Head of caudate nucleus (tissue), 42 donors: ENCODE measurements at regions not wholly inside any gene's neighbourhood (a gene's known extent, or its start where the extent isn't known, plus 50 kb on each side); places are given as distances from the start of the nearest gene placed in this dataset.
A peak's percentile ranks its signal among the peaks of the same experiment; 100 is the strongest.

Experiments
- DNase-seq, 42 donors: peaks; one replicate each; pipeline versions ENCODE4 v3.0.0 to v3.0.0-alpha.2; 2020 to 2021; ENCODE audit warnings: mixed read lengths in 7 of 42
- intact Hi-C: fragments of 100-400 bp; cut with DNase I; formaldehyde crosslinking; loops from one replicate; pipeline ENCODE4 v1.15.0; 2022

DNA sequence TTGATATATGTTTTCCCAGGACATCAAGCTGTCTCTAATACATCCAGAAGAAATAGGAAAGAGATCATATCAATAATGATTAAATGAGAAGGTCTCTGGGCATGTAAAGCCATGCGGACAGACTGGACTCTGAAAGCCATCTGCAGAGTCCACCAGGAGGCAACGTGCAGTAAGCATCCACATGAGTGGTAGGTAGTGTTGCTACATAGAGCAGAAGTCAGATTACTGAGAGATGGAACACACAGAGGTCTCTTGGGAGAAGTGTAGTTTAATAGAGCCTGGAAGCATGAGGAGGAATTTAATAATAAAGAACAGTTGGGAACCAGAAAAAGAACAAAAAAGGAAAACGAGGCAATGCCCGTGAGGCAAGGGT is 758.1 kb upstream of the DDX18 start:
- intact Hi-C loops = no loop called here
- DNase-seq = no peak

DNA sequence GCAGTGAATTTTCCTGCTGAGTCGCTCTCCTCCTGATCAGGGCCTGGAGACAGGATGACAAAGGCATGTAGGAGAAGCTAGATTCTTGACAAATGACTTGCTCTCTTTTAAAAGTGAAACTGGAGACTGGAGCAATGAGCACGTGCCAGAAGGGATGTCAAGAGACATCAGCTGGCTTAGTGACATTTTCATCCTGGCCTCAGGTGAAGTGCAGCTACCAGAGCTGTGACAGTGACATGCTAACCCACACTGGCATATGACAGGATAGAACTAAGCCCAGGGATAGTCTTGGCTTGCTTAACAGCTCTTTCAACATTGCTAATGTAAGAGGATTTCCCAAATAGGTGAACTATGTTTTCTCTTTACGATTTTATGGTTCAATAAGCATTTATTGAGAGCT is 757.5 kb upstream of the DDX18 start:
- DNase-seq = peak in 1 of 42 donors; percentile 9
- intact Hi-C loops = no loop called here

DNA sequence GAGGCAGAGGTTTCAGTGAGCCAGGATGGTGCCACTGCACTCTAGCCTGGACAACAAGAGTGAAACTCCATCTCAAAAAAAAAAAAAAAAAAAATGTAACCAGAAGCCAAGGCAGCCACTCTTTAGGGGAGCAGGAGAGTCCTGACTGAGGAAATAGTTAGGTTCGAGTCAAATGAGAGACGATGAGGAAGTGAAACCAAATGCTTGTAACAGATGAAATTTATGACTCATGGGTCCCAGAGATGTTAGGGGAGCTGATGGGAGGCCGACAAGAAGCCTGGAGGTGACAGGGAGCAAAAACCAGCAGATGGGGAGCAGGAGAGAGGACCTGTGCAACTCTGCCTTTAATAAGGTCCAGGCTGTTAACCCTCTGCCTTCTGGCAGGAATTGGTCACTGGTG is 756.1 kb upstream of the DDX18 start:
- DNase-seq = no peak
- intact Hi-C loops = no loop called here

DNA sequence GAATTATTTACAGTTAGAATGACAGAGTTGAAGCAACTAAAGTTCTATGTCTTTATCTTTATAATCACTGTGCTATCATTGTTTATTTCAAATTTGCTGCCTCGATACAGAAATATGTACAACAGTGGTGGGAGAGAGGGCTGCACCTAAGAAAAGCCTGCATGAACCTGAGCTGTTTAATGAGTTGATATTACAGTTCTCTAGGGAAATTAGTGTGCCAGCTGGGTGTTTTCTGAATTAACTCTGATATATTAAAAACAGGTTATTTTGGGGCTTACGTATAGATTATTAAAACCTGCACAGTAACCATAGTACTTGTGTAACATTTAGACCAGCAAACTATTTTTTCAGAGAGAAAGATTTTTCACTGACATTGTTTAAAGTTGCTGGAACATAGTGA is 750.5 kb upstream of the DDX18 start:
- intact Hi-C loops = no loop called here
- no peak for DNase-seq

DNA sequence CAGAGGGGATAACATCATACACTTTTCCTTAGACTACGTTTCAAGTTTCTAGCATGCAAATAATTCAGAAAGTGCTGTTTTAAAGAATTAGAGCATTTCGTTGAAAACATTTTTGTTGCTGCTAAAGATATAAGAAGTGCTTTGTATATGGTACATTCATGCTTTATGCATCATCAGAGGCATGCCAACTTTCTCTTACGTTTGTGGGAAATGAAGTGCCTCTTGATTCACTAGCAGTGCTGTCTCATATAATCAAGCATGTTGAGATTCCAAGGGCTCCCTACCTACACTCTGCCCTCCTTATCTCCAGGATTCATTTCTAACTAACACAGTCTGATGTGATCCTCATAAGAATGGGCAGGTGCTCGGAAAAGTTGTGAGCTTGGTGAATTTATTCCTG is 748.6 kb upstream of the DDX18 start:
- intact Hi-C loops = no loop called here
- no peak for DNase-seq

DNA sequence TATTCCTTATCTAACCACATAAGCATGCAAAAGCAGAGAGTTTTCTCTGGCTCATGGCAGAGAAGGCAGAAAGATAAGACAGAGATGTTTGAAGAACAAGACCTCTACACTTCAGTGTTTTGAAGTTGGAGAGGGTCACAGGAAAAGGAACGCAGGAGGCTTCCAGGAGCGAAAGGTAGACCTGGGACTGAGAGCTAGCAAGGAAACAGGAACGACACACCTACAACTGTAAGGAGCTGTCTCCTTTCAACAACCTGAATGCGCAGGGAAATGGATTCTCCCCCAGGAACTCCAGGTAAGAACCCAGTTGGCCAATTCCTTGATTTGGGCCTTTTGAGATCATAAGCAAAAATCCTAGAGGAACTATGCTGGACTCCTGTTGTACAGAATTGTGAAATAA is 746.6 kb upstream of the DDX18 start:
- intact Hi-C loops = no loop called here
- DNase-seq = no peak

DNA sequence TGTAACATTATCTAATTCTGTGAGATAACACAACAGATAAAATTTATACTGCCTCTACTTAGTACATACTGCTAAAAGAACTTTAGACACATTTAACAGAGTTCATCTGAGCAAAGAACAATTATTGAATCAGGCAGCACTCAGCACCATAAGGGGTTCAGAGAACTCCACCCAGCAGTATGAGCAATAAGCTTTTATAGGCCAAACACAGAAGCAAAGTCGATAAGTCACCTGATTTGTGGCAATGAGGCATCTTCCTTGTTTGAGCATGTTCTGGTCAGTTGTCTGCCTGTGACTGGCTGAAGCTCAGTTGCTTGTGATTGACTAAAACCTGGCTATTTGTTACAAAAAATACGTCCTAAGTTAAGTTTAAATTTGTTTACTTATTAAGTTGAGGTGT is 746.1 kb upstream of the DDX18 start:
- no peak for DNase-seq
- intact Hi-C loops = no loop called here

DNA sequence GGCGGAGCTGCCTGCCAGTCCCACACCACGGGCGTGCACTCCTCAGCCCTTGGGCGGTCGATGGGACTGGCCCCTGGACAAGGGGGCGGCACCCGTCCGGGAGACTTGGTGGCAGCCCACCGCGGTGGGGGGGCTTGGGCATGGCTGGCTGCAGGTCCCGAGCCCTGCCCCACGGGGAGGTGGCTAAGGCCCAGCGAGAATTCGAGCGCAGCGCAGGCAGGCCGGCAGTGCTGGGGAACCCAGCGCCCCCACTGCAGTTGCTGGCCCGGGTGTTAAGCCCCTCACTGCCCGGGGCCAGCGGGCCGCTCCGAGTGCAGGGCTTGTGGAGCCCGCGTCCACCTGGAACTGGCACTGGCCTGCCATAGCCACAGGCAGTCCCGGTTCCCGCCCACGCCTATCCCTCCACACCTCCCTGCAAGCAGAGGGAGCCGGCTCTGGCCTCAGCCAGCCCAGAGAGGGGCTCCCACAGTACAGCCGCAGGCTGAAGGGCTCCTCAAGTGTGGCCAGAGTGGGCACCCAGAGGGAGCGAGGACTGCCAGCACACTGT is 742.9 kb upstream of the DDX18 start:
- no peak for DNase-seq
- intact Hi-C loops = no loop called here

DNA sequence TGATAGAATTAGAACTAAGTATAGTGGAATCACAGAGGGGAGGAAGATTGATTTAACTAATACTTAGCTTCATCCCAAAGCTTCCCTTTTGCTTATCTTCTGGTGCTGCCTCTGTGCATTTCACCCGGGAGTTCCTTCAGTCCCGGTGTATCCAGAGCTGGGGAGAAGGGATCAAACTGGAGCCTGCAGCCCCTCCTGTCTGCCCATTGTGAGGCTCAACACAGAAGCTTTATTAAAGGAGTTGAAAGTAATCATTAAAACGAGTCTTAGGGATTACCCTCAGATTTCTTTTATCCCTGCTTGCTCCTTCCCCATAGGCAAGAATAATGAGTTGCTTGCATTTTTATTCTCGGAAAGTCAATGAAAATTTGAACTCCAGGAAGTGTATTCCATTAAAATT is 739.7 kb upstream of the DDX18 start:
- intact Hi-C loops = no loop called here
- no peak for DNase-seq

DNA sequence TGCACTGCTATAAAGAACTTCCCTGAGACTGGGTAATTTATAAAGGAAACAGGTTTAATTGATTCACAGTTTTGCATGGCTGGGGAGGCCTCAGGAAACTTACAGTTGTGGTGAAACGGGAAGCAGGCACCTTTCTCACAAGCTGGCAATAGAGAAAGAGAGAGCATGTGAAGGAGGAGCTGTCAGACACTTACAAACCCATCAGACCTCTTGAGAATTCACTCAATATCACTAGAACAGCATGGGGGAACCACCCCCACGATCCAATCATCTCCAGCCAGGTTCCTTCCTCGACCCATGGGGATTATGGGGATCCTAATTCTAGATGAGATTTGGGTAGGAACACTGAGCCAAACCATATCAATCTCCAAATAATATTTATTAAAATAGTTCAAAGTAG is 729.2 kb upstream of the DDX18 start:
- intact Hi-C loops = no loop called here
- DNase-seq = peak in 31 of 42 donors; percentile 4 to 82 (median 34)

DNA sequence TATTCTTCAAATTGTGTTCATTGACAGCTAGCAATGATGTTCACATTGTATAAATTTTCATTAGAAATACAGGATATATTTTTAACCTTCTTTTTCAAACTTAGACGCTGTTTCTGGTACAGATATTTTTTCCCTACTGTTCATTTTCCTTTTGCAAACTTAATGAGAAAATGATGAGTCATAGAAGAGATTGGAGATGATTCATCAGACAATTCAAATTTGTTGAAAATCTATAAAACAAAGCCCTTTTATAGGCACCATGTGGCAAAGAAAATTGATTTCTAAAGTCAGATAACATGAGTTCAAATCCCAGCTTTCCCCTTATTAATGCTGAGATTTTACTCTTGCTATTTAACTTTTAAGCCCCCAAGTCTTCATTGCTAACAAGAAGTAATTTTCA is 728.8 kb upstream of the DDX18 start:
- intact Hi-C loops = no loop called here
- DNase-seq = no peak

DNA sequence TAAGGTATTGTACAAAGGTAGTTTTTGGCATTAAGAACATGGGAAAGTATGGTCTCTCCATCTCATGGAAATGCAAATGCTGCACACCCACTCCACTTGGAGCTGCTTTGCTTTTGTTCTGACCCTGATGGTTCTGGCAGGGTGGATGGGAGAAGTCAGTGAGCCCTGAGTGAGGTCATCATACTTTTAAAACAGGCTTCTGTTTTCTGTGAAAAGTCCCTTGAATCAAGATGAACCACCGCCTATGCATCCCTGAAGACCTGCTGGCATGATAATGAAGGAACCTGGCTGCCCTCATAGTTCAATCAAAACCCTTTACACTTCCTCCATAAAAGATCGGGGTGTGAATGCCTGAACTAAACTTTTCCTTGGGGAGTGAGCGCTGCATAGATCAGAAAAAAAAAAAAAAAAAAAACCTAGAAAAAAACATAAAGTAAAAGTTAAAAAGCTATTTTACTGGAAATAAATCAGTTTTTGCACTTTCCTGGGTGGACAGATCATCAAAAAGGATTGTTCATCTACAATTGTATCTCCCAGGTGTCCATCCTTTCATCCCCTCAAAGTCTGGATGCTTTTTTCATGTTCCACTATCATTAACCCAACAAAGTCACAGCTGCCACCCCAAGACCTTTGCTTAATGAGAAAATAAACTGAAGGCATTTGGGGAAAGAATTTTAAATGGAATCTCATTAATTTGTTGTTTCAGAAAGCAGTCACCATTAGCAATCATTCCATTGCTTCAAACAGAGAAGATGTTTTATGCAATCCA is 728.1 kb upstream of the DDX18 start:
- DNase-seq = no peak
- intact Hi-C loops = no loop called here

DNA sequence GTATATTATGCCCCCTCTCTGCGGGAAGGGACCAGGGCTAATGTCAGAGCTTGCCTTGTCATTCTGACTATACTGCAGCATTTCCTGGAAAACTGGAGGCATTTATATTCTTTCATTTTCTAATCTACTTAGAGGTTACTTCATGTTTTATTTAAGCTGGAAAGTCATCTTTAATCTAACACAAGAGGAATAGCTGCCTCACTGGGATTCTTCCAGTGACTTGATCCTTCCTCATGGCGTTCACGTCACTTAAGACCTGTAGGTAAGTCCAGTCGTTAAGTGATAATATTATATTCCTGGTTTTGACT is 727.6 kb upstream of the DDX18 start:
- DNase-seq = no peak
- intact Hi-C loops = no loop called here

DNA sequence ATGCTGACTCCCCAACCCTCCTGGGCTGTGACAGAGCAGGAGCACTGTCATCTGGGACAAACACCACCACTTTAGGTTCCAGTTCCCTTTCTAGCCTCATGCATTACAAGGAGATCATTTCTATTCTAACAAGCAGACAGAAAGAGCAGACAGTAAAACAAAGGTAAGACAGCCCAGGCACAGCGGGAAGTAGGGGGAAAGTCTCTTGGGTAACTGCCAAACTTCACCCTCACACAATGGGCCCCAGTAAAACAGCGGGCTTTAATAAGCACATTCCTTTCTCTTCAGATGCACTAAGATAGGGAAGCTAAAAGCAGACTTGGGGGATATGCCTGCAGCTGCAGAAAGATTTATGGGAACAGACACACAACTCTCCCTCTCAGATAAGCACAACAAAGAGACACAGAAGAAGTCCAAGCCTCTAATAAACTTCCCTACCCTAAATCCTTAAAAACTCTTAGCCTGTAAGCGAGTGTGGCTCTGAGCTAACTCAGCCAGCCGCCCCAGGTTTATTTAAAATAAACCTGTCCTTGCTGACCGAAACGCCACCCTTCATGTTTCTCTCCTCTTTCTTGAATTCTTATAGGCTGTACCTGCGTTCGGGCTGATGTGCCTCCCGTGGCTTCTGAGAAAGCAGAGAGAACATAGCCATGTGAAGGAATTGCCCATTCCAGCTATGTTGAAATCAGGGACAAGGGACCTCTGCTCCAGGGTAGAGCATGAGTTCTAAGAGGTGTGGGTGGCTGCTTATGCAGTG is 726.8 kb upstream of the DDX18 start:
- no peak for DNase-seq
- intact Hi-C loops = no loop called here

DNA sequence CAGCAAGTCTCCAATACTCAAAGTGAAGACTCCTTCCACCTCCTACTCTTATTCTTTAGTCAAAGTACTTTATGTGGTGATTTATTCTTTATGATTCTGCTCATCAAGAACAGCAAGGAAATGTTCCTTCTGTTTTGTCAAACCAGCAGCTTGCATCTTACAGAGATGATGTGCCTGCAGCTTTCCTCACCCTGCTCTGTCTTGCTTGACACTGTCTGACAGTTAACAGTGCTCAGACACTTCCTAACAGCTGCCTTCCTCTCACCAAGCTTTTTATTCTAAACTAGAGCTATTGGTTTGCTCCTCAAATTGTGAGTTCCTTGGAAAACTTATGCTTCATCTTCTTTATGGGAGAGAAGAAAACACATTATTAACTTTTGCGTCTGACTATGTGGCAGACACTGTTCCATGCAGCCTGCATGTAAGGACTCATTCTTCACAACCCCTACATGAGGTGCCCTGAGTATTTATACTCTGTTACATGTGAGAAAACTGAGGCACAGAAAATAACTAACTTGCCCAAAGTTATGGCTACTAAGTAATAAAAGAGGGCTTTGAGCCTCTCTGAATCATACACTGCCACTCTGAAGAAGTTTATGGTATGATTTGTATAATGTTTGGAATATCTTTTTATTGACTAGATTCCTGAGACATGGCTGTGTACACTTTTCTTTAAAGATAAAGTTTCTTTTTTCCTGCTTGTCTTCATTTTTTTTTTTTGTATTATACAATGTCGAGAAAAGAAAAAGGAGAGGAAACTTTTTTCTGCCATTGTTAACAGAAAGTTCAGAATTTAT is 723.3 kb upstream of the DDX18 start:
- DNase-seq = peak in 17 of 42 donors; percentile 11 to 84 (median 43)
- intact Hi-C loops = no loop called here

DNA sequence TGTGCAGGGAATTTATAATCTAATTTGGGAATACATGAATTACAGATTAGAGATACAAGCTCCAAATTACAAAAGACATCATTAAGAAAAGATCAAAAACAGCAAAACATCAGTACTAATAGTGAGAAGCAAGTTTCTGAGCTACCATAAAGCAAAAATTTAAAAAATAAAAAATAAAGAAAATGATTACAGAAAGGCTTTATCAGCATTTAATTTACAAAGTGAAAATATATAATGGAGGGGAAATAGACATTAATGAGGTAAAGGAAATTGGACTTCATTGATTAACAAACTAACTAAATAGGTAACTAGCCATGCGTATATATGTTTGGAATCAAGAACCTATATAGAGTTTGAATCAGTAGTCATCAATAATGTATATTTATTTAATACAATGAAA is 712.9 kb upstream of the DDX18 start:
- intact Hi-C loops = no loop called here
- no peak for DNase-seq

DNA sequence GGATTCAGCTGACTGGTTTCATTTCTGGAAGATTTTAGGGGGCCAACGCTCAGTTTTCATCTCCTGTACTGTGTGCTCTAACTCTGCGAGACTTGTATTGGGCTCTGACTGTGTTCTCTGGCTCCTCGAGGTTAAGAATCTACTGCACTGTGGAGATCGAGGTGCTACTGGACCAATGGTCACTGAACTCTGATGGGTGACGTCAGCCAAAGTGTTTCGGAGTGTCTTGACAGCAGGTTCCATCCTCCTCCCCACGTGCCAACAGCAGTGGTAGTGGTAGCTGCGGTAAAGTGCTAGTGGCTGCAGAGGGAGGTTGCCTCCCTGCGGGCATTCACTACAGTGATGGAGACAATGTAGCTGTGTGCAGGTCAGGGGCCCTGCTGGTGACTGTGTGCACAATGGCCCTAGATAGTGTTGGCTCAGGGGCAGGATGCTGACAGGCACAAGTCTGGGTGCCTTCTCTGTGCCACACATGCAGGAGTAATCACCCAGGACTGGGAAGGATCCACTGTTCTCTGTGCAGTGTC is 705.7 kb upstream of the DDX18 start:
- DNase-seq = no peak

DNA sequence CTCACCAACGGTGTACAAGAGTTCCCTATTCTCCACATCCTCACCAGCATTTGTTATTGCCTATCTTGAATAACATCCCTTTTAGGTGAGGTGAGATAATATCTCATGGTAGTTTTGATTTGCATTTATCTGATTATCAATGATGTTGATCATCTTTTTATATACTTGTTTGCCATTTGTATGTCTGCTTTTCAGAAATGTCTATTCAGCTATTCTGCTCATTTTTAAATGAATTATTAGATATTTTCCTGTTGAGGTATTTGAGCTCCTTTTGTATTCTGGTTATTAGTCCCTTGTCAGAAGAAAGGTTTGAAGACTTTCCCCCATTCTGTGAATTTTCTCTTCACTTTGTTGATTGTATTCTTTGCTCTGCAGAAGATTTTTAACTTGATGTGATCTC is 695.5 kb upstream of the DDX18 start:
- DNase-seq = no peak
- intact Hi-C loops = no loop called here

More for the DNA sequence above, 705.7 kb upstream of the DDX18 start:
- intact Hi-C loops = no loop called here

DNA sequence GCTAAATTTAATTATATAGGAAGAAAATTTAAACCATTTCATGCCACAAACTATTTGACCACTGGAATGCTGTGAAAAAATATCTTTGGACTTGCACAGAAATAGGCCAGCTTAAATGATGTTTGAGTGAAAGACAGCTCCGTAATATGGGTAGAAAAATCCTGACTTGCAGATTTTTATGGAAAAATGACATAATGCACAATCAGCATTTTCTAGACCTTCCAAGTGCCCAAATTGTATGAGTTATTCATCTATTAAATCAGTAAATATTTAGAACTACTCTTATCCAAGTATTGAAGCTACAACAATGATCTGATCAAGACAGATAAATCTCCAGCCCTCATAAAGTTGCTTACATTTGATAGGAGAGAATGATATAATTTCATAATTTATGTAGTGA is 691.1 kb upstream of the DDX18 start:
- intact Hi-C loops = no loop called here
- no peak for DNase-seq

DNA sequence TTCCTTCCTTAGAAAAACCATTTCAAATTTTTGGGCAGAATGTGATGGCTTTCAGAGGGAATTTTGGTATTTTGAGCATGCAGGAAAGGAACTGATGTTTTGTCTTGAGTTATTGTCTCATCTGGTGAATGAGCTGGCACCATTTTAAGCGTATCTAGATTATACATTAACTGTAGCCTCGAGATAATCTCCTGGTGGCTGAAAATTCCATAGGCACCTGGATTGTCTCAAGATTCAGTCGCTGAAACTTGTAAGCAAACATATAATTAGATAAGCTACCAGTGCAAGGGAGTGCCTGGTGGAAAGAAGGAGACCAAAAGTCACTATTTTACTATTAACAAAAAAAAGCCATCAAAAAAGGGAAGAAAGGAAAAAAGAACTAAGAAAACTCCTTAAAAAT is 687.8 kb upstream of the DDX18 start:
- DNase-seq = no peak
- intact Hi-C loops = no loop called here
